ENCODE measurements at regions not wholly inside any gene's neighbourhood (a gene's known extent, or its start where the extent isn't known, plus 50 kb on each side); places are given as distances from the start of the nearest gene placed in this dataset.

GRCh38 chr16:63289834-63290460 lies 1253.7 kb upstream of the CDH8 start:
- H3K4me1 Mint-ChIP-seq = no peaks in the 10 kb centered on the region
- DNase-seq = peak; percentile 68
- Histone ChIP-seq H2BK15ac (ENCODE audit: low read depth, low read length) (no peak overlapping the region), H3K4me1 (ENCODE audit: insufficient read depth, low read length) (no peaks in the 10 kb centered on the region), H2BK5ac (ENCODE audit: insufficient read length, low read length) (no peak overlapping the region), H3K23me2 (ENCODE audit: insufficient read length, low read depth, low read length, poor library complexity, severe bottlenecking) (no peaks in the 10 kb centered on the region), H3K79me1 (ENCODE audit: insufficient read depth, low read depth, low read length, poor library complexity, severe bottlenecking) (no peaks in the 10 kb centered on the region), H2BK12ac (ENCODE audit: insufficient read length, low read depth, low read length) (no peak overlapping the region), H3K27me3 (ENCODE audit: insufficient read depth, low read length) (no peaks in the 10 kb centered on the region), H2AFZ (ENCODE audit: low read length) (no peak overlapping the region), H3K56ac (ENCODE audit: insufficient read length, low read depth, low read length) (no peak overlapping the region), H4K91ac (ENCODE audit: insufficient read length, low read depth, low read length) (no peak overlapping the region), H3K9ac (ENCODE audit: extremely low read depth, insufficient read length, low read length) (no peak overlapping the region), H3K14ac (ENCODE audit: insufficient read depth, low read length) (no peak overlapping the region), H4K8ac (replicated peaks; ENCODE audit: insufficient read length, low read depth, low read length) (no peak overlapping the region), H4K5ac (ENCODE audit: insufficient read length, low read depth, low read length) (no peak overlapping the region), H4K20me1 (ENCODE audit: control insufficient read depth, insufficient read depth, insufficient read length) (no peaks in the 10 kb centered on the region), H3K79me2 (ENCODE audit: insufficient read depth, low read length) (no peaks in the 10 kb centered on the region), H3K4me2 (ENCODE audit: insufficient read depth, insufficient read length, low read length) (no peak overlapping the region), H3K4ac (ENCODE audit: low read depth, low read length) (no peak overlapping the region), H3K9me3 (ENCODE audit: control insufficient read depth, low read depth, low read length) (no peaks in the 10 kb centered on the region), H3K18ac (ENCODE audit: insufficient read length, low read depth, low read length) (no peak overlapping the region), H3T11ph (ENCODE audit: low read length) (no peak overlapping the region), H2BK120ac (ENCODE audit: low read depth, low read length, poor library complexity, severe bottlenecking) (no peak overlapping the region), H3K27ac (ENCODE audit: insufficient read length, low read depth, low read length) (no peak overlapping the region), H2BK20ac (ENCODE audit: low read depth, low read length, poor library complexity, severe bottlenecking) (no peak overlapping the region), H3K23ac (ENCODE audit: insufficient read length, low read depth, low read length) (no peak overlapping the region), H2AK5ac (ENCODE audit: insufficient read length, low read length) (no peak overlapping the region)
- no peaks in the 10 kb centered on the region for H3K27me3 Mint-ChIP-seq (ENCODE audit: low read depth)
- TF ChIP-seq CTCF (conservative IDR thresholded peaks at IDR 0.05) = peak; percentile 97
- no CpG with 5 or more reads among the region's 16 CpGs for WGBS (ENCODE audit: extremely low coverage, insufficient read length, low lambda C conversion rate)
- no peak overlapping the region for H3K27ac Mint-ChIP-seq
- no peak overlapping the region for H3K4me3 Mint-ChIP-seq
- H3K9me3 Mint-ChIP-seq = no peaks in the 10 kb centered on the region
- no peaks in the 10 kb centered on the region for H3K36me3 Mint-ChIP-seq (ENCODE audit: insufficient read depth in 1 of 3, low read depth in 3 of 3)

Measured in H9 (cell line).